Mesenteric fat pad (tissue), 1 donor: ENCODE measurements at regions not wholly inside any gene's neighbourhood (a gene's known extent, or its start where the extent isn't known, plus 50 kb on each side); places are given as distances from the start of the nearest gene placed in this dataset.

Experiments used
- DNase-seq: peaks from one replicate; pipeline ENCODE4 v3.0.0-alpha.2; 2020; ENCODE audit warnings: low spot score
- donor health status: DM: yes; HTN: yes; CAD: no.

DNA sequence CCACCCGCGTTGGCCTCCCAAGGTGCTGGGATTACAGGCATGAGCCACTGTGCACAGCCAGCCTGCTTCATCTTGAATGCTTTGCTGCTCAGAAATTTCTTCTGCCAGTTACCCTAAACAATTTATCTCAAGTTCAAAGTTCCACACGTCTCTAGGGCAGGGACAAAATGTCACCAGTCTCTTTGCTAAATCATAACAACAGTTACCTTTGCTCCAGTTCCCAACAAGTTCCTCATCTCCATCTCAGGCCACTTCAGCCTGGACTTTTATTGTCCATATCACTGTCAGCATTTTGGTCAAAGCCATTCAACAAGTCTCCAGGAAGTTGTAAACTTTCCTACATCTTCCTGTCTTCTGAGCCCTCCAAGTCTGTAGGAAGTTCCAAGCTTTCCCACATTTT is 159.5 kb upstream of the DYRK2 start:
- no peak for DNase-seq

DNA sequence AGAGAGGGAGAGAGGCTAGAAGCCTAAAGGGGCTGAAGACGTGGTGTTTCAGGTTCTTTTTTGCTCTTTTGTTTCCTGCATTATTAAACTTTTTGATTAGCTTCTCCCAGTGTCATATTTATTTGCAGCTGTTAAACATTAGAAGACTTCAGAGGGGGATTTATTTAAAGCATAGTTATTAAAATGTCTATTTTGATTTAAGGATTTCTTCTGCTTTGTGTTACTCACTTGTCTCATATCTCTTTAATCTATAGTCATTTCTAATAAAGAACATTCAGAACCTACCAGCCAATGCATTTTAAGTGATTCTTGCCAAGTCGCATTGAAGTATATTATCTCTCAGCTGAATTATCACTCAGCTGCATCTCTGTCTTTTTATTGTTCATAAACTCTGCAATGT is 152.0 kb upstream of the DYRK2 start:
- no peak for DNase-seq

DNA sequence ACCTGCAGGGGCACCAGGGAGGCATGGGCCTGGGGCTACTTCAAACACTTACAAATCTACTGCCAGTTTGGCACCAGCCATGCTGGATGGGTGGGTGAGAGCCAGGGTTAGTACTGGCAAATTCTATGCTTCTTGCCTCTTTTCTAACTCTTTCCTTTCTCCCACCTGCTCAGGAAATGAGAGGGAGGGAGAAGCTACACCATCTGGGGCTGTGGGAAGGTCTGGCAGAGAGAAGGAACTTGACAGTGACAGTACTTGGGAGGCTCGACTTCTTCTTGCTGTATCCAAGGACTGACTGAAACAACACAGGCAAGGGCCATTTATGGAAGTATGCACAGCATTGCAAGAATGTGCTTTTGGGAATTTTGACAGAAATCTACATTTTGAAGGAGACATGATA is 149.6 kb upstream of the DYRK2 start:
- DNase-seq, result no peak

DNA sequence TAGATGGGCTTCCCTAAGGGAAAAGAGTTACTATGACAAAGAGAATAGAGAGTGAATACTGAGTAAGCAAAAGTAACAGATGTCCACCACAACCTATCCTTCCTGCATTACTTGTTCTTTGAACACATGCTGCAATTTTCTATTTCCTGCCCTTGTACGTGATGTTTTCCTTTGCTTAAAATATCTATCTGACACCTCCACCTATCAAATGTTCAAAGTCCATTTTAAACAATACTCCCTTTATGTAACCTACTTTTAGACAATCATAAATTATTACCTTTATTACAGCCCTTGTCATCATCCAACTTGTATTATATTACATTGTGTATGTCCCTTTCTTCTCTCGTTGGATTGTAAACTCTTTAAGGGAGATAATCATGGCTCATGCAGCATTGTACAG is 147.2 kb upstream of the DYRK2 start:
- no peak for DNase-seq

DNA sequence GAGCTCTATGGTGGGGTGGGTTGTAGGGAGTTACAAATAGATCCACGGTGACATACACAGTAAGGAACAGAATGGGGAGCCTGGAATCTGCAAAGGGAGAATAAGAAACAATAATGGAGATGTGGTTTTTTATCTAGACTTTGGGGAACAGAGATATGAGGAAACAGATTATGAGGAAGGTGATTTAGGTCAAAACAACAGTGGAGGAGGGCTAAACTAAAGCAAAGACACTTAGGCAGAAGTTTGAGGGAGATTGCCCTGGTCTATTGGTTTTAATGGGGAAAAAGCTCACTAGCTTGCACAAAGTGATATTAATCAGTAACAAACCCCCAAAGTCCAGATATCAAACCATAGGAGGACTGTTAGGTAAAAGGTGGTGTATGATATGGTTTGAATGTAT is 144.5 kb upstream of the DYRK2 start:
- no peak for DNase-seq

DNA sequence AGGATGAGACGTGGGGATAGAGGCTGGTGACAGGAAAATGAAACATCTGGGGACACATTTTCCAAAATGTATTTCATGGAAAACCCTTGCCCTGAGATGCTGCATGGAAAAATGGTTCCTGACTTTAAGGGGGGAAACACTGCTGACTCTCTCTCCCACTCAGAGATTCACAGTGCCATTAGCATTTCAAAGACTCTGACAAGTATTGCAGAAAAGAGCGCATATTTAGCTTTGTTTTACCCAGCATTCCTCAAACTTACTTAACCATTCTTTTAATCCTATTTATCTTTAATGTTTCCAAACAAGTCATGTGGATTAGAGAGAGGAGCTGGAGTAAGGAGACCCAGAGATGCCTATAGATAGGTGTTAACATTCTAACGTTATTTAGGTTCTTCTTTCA is 141.8 kb upstream of the DYRK2 start:
- DNase-seq, result no peak

DNA sequence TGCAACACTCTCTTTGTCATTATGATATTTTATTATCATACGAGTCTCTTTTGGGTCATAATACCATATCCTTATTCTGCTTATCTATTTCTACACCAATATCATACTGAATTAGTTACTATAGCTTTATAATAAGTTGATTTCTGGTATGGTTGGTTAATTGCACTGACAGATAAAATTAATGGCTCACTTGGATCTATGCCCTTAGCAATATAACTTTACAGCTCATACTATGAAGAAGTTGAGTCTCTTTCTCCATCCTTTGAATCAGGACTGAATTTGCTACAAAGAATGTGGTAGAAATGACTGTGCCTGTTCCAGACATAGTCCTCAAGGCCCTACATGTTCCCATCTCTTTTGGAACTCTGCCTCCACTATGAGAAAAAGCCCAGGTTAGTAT is 139.7 kb upstream of the DYRK2 start:
- no peak for DNase-seq

DNA sequence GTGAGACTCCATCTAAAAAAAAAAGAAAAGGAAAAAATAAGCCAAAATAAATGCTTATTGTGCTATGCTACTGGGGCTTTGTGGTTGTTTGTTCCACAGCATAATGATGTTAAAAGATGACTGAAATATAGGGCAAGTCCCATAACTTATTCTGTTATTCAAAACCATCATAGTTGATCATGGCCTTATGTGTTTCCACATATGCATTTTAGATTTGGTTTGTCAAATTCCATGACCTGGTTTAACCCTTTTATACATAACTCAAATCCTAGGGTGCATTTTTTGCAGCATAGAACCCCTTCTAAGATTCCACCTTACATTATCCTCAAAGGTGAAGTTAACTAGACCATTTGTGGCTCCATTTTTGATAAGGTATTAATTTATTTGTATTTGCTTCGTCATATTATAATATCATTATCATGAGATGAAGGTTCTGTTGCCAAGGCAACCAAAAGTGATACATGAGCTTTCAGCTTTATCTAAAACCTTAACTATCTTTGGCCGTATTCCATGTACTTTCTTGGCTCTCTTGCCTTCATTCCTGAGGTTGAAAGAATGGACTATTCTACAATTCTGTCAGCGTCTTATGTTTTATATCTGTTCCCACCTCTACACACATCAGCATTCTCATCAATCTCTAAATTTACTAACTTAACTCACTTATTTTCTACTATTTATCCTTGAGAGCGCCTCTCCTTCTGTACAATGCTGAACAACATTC is 138.7 kb upstream of the DYRK2 start:
- DNase-seq, result no peak

DNA sequence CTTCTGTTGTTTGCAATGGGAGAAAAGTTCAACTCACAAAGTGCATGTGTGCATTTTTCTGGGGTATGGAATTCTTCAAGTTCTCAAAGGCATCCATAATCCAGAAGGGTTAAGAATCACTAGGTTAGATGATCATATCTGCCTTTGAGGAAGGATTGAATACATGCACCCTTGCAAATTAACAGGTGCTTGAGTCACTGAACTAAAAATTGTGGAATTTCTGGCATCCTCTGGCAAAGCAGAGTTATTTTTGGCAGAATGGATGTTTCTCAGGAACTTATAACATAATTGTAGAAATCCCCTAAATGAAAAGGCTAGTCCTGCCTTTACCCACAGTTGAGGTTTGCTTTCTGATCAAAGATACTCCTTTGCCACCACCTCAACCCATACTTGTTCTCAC is 136.5 kb upstream of the DYRK2 start:
- no peak for DNase-seq

DNA sequence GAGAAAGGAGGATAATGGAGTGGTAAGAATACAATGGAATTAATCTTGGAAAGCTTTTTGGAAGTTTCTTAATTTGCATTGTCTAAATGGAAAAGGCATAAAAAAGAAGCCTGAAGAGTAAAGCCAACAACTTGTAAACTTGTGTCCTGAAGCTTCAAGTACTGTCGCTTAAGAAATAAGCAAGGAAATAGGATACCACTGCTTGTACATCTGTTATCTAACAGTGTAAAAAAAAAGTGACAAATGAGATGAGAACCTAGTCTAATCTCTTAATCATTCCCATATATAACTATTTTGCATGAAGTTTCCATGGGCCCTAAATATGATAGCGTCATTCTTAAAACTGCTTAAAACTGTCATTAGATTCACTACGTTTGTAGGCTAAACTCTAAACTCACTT is 134.0 kb upstream of the DYRK2 start:
- no peak for DNase-seq

DNA sequence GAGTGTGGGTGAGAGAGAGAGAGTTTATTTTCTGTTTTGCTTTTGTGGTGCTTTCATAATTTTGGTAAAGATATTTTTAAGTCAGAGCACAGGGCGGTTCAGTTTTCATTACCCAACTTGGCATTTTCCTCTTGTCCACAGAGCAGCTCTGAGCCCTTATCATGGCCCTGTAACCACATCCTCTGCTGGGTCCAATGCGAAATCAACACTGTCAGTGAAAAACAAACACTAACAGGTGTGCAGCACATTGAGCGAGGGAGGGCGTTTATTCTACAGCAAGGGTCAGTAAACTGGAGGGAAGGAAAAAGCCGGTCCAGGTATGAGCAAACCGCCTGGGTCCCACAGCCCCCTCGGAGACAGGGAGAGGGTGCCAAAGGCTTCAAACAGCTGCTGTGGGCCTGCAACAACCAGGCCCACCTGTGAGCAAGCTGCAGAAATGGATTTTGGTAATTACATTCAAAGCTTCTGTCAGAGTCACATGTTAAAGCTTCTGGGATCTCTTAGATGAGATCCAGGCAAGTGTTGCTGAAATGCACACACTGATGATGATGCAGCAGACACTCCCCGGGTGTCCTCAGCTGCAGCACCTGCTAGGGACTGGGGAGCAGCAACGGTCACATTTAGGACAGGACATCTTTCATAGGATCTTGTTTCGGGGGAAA is 132.7 kb upstream of the DYRK2 start:
- DNase-seq, result no peak

DNA sequence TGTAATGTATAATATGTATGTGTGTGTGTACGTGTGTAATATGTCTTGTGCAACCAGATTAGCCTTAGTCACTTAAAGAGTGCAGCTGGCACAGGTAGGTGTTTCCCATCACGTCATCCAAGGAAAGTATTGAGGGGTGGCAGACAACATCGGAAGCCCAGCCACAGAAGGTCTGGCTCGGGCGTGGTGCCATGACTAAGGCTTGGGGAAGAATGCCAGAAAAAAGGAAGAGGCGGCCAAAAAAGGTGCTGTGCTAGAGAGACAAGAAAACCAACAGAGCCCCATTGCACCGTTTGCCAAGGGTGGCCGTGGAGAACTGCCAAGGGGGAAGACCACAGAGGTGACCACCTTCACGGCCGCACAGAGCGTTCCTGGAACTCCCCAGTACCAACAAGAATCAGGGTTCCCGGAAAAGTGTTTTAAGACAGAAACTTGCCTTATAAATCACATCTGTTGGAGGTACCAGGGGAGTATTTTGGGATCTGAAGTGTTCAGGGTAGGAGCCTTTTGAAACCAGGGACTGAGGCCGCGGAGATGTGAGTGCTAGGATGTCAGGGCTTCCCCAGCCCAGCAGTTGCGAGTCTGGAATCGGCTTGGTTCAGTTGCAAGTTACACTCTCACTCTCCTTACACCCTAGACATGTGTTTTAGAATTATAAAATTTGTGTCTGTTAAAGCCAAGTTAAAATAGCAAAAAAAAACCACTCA is 131.2 kb upstream of the DYRK2 start:
- DNase-seq, result no peak

DNA sequence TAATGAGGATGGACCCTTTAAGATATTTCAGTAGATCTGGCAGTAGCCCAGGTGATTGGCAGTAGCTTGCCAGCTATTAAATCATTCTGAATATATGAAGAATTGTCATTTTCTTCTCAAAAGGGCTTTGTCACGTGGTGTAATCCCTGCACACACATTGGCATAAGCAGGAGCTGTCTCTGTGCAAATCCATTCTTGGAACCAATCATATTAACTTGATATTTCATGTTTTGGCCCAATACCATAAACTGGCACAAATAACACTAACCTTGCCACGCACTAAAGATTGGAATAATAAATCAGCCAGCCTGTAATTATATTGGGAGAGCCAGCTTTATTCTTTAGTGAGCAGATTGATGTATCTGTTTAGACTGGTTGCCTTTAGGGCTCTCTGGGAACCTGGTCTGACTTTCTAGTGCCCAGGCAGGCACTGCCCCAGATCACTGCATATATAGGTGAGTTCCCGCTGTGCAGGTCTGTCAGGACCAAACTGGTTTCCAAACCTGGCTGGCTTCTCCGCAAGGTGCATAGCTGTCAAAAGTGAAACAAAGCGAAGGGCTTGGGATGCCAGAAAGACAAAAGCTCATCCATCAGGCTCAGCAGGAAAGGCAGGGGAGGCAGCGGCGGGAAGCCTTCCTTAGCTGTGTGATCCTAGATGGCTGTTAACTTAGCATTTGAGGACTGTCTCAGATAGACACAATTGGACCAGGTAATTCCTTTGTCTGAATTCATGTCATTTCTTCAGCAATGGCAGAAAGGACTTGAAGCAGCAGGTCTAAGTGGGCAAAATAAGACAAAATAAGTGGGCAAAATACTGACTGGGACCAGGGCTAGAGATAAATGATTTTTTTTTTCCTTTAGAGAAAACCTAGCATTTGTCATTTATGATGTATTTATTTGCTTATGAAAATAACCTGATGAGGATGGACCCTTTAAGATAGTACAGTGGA is 128.8 kb upstream of the DYRK2 start:
- no peak for DNase-seq

DNA sequence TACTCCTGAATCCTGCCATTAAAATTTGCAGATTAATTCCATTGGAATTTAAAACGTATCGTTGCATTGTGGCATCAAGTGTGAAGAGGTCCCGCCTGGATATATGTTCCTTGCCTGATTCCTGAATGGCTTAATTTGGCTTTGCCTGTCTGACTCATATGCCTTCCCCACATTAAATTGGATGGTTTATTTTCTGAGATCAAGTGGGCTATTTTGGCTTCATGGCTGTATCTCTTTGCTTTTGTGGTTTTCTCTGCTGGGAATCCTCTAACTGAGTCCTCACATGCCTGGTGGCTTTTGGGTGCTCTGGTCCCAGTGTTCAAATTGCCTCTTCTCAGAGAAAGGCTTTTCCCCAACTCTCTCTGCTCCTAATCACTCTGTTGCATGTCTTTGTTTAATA is 127.9 kb upstream of the DYRK2 start:
- no peak for DNase-seq

DNA sequence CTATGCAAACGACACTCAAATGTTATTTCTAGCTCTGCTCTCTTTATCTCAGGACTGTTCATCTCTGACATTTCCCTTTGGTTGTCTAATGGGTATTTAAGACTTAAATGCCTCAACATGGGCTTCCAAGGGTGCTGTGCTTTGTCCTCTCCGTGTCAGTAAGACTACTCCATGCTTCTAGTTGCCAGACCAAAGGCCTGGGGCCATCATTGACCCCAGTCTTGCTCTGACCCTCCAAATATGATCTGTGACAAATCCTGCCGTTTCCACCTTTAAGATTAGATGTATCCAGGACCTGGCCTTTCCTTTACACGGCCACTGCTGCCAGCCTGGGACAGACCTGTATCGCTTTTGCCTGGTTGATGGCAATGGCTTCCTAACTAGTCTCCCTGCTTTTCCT is 126.3 kb upstream of the DYRK2 start:
- no peak for DNase-seq

DNA sequence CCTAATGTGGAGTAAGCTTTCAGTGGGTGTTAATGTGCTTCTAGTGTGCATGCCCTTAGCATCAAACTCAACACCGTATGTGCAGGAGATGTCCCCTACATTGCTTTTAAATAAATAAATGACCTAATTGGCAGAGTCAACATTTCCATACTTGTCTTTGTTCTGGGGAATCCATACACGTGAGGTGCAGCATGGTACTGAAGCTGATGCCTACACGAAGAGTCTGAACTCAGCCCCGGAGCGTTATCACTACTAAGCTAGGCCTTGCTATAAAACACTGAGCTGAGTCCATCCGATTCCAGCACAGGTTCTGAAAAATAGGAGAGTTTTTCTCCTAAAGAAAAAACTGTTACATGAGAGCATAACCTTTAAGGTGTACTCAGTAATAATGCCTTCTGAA is 125.0 kb upstream of the DYRK2 start:
- DNase-seq, result no peak

DNA sequence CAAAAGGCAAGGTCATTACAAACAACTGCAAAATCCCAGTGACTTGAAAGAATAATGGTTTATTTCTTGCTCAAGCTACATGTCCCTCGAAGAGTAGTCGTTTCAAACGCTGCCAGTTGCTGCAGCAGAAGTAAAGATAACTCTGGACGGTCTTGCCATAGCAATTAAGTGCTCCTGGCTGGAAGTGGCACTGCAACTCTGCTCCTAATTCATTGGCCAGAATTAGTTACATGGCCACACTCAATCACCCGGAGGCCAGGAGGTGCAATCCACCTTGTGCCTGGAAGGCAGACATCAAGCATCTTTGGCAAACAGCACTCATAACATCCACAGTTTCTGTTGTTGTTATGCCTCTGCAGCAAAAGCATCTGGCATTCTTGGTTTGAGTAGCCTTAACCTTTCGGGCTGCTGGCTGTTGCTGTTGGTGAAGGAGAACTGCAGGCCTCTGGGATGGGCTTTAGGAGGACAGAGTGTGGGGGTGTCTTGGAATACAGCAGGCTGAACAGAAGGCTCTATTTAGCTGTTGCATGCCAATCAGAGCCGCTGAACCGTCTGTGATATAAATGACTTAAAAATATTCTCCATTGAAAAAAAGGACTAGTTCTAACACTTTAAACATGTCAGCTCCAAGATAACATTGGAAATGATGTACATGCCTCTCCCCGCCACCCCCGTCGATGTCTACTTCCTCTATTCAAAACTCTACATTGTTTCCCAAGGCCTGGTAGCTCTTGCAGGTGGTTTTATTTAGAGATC is 123.5 kb upstream of the DYRK2 start:
- no peak for DNase-seq

DNA sequence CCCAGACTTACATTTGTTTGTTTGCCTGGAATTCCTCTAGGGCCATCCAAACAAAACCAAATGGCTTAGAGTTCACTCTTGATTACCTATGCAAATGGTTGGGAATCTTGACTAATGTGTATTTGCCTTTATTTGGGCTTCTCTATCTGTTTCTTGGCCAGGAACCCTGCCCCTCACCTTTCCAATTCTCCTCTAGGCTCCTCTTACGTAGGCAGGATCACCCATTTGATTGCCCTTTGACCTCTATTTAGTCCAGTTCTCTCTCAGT is 123.0 kb upstream of the DYRK2 start:
- DNase-seq, result no peak

DNA sequence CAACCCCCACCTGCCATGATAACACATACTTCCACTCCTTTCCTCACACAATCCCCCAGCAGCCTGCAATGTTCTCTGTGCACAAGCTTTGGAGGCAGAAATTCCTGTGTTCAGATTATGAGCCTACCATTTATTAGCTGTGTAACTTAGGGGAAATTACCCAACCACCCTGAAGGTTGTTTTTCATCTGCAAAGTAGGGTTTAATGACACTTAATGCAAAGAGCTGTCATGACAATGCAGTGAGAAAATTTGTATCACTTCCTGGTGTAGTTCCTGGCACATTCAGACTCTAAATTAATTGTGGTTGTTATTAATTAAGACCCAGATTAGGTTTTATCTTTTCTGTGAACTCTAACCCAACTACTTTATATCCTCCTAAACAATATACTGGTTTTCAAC is 122.4 kb upstream of the DYRK2 start:
- no peak for DNase-seq

DNA sequence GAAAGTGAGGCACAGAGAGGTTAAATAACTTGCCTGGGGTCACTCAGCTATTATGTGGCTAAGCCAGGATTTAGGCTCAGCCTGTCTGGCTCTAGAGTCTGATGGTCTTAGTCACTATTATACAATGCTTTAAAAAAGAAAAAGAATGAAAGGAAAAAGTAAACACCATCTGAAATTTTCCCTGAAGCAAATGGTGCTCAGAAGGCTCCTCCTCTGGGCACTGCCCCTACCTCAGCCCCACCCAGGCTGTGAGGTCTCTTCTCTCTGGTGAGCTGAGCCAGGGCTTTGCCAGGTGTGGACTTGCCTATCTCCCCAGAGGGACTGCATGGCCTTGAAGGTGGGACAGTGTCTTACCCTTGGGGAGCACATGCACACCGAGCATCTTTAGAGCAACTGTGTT is 117.5 kb upstream of the DYRK2 start:
- DNase-seq, result no peak

DNA sequence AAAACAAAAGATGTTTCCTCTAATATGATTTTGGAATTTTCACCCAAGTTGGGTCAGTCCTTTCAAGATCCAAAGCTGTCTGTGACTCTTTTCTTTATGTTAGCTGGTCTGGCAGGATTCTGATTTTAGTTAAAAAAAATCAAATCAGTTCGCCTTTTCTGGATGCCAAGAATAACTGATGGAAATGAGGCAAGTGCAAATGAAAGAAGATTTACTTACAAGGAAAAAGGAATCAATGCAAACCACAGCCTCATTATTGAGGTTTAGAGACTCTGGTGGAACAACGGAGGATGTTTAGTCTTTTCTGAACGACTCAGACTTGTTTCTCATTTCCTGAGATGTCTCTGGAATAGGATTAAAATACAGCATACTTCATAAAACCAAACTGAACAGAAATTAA is 117.0 kb upstream of the DYRK2 start:
- no peak for DNase-seq
